Nucleus accumbens (tissue), 56 donors: ENCODE measurements at regions not wholly inside any gene's neighbourhood (a gene's known extent, or its start where the extent isn't known, plus 50 kb on each side); places are given as distances from the start of the nearest gene placed in this dataset.
"Not testable (repeated sequence)": the region's sequence is repeated elsewhere in the genome, so short reads cannot be mapped to it uniquely, and the experiment has no call there.

Source experiments
- DNase-seq, 56 donors: peaks; one replicate each; lab custom pipeline; 2025; lab: John Stamatoyannopoulos, UW

DNA sequence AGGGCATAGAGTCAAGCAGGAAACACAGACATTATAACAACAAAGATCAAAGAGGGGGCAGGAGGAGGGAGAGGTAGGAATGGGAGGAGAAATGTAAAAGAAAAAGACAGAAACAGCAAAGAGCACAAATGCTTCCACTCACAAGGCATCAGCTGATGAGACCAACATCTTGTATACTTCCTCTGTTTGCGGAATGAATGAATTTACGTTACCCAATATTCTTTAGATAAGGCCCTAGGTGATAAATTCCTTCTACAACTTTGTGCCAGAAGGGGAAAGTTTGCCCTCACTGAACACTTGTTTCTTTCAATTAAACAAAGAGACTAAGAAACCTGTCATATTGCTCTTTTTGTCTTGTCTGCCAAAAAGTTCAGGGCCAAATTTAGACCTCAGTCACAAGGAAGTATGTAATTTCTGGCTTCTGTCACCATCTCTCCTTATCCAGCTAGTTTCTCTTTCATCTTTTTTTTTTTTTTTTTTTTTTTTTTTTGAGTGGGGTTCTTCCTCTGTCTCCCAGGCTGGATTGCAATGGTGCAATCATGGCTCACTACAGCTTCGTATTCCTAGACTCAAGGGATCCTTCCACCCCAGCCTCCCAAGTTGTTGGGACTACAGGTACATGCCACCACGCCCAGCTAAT lies 116.4 kb upstream of the NANOS1 start:
- DNase-seq = no peak

DNA sequence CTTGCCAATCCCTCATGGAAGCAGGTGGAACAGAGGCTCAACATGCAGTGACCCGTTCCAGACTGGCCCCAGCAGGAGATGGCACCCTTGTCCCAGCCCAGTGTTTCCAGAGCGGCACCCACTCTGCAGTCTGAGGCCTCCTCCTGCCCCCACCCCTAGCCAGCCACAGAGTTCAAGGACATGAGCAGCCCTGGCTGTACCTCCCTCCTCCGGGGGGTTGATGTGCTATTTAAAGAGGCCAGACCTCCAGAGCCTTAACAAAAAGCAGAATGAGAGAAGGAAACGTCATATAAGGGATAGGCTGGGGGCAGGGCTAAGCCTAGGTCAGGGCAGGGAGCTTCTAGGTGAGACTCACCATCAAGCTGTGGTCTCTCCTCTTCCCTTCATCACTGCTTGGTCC lies 115.7 kb upstream of the NANOS1 start:
- no peak for DNase-seq

DNA sequence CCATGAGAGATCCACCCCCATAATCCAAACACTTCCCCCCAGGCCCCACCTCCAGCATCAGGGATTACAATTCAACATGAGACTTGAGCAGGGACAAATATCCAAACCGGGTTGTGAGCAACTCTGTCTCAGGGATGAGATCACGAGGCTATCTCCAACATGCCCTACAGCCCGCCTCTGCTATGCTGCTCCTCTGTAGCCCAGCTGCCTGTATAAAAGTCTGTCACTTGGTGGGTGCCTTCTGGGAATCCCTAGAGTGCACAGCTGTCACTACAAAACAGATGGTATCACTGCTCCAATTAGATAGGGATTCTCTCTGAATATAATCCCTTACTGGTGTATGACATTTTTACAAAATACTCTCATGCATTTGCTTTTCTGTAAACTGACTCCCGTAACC lies 114.9 kb upstream of the NANOS1 start:
- DNase-seq = no peak

DNA sequence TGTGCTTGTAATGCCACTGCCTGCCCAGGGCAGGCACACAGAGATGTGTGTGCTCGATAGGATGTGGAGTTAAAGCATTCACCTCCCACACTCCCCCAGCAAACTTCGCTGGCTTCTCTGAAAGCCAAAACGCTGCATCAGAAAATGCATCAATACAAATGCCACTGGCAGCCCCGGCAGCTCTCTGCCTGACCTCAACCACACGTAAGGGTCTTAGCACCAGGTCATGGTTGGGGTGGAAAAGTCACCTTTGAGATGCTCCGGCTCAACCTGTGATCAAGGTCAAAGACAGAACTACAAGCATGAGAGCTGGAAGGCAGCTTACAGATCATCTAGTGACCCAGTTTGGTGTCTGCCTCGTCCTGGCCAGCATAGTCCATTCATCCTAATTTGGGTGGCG lies 114.4 kb upstream of the NANOS1 start:
- DNase-seq = no peak

DNA sequence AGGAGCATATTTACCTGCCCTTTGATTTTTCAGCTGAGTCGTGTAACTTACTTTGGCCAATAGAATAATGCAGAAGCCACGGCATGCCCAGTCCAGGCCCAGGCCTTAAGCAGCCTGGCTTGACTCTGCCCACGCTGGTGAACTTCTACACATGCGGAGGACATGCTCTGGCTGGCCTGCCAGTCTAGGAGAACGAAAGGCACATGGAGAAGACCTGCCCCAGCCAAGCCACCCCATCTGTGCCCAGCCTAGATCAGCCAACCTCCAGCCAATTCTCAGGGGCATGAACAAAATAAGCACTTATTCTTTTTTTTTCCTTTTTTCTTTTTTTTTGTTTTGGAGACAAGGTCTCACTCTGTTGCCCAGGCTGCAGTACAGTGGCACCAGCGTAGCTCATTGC lies 112.7 kb upstream of the NANOS1 start:
- DNase-seq = no peak

DNA sequence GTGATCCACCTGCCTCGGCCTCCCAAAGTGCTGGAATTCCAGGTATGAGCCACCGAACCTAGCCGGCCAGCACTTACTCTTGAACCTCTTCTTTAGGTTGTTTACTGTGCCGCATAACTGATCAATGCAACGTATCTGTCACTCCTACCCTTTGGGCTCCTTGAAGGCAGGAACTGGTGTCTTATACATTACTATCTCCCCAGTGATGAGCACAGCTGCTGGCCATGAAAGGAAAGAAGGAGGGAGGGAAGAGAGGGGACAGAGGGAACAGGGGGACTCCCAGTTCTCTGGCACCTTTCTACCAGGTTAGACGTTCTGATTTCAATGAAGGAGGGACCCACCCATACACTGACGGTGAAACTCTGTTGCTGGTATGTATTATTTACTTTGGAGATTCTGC lies 111.8 kb upstream of the NANOS1 start:
- no peak for DNase-seq

DNA sequence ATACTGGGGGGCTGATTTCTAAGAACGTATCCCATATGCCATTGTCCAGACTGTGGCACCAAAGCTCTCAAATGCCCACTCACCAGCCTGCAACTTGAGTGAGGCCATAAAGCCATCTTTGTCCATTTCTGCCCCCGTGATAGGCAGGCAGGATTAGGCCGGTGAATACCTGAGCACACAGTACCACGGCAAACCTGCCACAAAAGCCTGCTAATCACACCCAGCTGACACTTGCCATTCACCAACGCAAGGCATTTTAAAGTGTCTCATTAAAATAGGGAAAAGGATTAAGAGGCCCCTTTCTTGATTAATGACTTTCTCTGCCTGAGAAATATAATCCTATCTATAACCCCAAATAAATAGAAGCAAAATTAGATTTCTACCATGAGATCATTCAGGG lies 111.4 kb upstream of the NANOS1 start:
- no peak for DNase-seq

DNA sequence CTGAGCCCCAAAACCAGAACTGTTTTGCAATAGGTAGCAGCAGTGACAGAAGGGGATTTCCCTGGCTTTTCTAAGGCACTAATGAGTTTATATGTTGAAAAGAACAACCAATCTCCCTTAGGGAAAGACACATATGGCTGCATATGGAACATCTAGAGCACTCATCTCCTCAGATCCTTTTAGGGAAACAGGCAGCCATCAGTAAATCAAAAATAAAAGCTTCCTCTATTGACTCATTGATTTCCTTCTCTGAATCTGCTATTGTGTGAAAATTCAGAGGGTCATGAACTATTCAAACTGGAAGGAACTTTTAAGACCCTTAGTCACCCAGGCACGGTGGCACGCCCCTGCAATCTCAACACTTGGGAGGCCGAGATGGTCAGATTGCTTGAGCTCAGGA lies 110.9 kb upstream of the NANOS1 start:
- DNase-seq = no peak

DNA sequence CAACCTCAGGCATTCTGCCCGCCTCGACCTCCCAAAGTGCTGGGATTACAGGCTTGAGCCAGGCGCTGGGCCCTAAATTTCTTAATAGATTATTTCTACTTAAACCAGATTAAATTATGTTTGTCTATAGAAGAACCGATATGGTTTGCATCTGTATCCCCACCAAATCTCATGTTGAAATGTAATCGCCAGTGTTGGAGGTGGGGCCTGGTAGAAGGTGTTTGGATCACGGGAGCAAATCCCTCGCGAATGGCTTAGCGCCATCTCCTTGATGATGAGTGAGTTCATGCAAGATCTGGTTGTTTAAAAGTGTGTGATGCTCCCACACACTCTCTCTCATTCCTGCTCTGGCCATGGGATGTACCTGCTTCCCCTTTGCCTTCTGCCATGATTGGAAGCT lies 109.3 kb upstream of the NANOS1 start:
- no peak for DNase-seq

DNA sequence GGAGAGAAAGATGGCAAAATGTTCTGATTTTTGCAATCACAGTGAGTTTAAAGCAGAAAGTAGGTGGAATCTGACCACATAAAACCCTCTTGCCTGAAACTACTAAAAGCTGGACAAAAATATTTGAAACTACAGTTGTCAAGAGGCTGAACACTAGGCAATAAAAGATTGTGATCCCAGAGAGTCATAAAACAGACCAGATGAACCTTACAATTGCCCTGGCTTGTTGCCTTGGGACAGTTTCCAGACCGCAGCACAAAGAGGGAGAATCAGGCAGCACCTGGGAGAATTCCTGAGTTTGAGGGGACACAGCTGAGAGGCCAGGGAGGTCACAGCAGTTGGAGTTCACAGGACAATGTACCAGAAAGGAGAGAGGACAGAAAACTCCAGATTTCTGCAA lies 107.3 kb upstream of the NANOS1 start:
- DNase-seq = no peak

DNA sequence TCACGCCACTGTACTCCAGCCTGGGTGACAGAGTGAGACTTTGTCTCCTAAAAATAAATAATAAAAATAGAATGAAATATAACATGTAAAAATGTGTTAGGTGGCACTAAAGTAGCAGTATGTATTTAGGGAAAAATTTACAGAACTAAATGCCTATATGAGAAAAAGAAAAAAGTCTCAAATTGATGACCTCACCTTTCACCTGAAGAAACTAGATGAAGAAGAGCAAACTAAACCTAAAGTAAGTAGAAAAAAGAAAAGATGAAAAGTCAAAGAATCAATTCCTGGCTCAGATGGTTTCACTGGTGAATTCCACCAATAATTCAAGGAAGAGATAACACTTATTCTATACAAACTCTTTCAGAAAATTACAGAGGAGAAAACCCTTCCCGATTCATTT lies 106.5 kb upstream of the NANOS1 start:
- DNase-seq = no peak

DNA sequence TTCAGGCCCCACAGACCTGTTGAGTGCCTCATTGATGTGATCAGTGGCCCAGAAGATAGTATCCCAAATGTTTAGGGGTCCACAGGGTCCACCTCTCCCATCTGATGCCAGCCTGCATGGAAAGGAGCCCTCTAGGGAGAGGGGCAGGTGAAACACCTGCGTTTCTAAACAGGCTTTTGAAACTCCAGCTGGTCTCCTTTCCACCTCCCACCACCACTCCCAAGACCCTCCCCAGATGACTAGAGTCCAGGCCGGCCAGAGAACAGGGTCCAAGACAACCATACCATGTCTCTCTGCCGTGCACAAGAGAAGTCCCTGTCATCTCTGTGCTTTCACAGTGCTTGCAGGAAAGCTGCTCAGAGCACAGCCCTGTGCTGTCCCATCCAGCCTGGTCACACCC lies 105.0 kb upstream of the NANOS1 start:
- DNase-seq = no peak

DNA sequence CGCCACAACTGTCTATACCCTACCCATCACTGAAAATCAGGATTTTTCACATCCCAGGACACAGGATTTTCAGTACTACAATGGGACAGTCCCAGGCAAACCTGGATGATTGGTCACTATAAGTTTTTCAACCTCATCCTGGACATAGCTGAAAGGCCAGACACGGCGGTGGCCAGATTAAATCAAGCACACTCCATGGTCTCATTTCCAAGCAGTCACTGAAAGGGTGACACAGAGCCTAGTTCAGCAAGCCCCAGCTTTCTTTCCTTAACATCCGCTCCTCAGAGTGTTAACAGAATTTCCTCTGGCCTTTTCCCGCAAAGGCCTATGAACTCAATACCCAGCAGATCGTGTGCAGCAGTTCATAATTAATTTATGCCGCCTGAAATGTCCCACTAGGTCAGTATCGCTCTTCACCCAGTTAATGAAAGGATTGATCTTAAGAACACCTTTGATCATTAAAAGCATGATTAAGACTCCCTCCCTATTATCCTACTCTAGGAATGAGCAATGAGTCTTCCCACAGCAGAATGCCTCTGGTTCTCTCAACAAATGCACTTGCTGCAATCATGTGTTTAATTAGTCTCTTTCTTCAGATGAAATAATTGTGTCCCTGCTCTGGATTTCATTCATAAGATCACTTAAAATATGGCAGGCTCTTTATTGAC lies 104.0 kb upstream of the NANOS1 start:
- DNase-seq = no peak

DNA sequence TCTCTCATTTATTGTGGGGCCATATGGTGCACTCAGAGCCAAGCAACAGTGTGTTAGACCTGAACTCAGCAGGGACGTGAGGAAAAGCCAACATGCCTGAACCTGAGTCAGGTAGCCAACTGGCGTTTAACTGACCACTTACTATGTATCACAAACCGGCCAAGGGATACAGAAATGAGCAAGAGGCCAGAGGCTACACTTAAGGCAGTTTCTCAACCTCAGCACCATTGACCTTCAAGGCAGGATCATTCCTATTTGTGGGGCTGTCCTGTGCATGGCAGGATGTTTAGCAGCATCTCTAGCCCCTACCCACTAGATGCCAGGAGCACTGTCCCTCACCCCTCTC lies 103.5 kb upstream of the NANOS1 start:
- no peak for DNase-seq

DNA sequence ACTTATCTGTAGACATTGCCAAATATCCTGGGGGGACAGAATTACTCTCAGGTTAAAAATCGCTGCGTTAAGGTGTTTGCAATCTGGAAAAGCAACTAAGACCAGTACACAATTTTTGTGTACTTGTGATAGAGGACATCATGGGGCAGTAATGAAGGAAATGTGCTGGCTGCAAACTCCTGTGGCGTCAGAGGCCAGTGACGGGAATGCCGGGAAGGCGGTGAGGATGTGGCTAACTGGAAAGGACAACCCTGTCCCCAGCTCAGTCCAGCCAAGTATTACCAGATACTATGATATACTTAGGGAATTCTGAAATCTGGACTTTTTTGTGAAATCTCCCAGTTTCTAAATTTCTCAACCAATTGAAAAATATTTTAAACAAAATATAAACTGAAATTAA lies 103.1 kb upstream of the NANOS1 start:
- DNase-seq = no peak

DNA sequence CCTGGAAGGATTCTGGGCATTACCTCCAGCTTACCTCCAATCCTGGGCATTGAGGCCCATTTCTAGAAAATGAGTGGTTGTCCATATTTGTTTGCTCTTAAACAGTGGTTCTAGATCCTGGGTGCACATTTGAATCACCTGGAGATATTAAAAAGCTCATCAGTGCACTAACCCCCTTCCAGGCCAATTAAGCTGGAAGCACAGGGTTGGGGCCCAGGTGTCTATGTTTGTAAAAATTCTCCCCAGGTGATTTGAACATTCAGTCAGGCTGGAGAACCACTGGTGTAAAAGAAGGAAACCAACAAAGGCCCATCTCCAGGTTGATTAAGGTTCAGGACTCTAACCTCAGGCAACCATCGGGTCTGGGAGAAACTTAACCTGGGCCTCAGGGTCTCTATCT lies 102.6 kb upstream of the NANOS1 start:
- DNase-seq = no peak

DNA sequence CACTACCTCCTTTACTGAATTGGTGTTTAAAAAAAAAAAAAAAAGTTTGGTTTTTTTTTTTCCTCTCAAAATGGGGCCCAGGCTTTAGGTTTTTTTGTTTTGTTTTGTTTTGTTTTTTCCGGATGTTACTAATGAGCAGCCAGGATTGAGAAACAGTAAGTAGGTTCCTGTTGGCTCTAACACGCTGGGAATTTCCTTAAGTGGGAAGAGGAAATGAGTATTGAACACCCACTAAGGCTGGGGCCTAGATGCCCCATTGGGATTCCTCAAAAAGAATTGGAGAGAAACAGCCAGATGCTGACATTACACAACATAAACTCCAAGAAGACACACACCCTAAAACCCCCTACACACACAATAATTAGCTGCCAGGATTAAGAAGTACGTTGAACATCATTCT lies 102.2 kb upstream of the NANOS1 start:
- no peak for DNase-seq

DNA sequence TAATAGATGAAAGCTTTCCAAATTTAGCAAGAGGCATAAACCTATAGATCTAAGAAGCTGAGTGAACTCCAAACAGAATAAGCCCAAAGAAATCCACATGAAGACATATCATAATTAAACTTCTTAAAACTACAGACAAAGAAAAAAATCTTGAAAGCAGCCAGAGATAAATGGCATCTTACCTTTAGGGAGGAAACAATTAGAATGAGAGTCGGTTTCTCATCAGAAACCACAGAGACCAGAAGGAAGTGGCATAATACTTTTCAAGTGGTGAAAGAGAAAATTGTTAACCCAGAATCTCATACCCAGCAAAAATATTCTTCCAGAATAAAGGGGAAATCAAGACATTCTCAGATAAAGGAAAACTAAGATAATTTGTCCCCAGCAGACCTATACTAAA lies 98.9 kb upstream of the NANOS1 start:
- no peak for DNase-seq

DNA sequence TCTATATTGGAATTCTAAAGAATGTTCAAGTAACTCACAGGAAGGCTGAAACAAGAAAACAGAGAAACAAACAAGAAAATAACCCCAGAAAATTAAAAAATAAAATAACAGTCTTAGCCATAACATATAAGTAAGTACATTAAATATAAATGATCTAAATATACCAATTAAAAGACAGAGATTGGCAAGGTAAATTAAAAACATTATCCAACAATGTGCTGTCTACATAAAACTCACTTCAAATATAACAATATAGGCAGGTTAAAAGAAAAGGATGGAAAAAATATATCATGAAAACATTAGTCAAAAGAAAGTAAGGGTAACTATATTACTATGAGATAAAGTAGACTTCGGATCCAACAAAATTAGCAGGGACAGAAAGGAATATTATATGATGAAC lies 98.1 kb upstream of the NANOS1 start:
- no peak for DNase-seq

DNA sequence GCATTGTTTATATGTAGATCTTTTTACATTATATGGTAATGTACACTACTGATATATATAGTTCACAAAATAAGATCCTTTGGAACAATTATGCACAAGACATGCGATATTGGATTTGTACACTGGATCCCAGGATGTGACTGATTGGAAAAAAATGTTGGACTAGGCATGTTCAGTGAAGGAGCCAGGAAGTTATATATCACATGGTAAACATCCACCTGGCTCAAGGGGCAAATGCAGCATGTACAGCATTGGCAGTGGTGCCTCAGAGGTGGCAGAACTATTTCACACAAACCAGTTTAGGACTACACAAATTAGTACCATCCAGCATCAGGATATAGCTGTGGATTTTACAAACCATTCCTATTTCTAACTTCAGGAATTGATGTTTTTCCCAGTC lies 97.4 kb upstream of the NANOS1 start:
- not testable (repeated sequence) for DNase-seq

DNA sequence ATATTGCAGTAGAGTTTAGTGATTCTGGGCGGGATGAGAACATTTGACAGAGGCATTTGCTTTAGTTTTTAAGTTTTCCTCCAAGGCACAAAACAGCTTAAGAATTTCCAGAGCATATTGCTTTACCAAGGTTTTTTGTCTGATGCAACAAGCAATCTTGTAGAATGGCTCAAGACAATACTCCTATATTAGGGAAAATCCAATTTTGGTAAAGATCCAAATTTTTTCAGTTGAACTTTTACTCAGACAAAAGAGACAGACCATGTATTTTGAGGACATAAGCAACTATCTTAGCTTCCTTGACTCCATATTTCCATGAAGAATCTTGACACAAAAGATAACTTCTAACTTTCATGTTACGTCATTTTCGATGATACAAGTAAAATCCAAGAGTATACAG lies 92.3 kb upstream of the NANOS1 start:
- DNase-seq = no peak

DNA sequence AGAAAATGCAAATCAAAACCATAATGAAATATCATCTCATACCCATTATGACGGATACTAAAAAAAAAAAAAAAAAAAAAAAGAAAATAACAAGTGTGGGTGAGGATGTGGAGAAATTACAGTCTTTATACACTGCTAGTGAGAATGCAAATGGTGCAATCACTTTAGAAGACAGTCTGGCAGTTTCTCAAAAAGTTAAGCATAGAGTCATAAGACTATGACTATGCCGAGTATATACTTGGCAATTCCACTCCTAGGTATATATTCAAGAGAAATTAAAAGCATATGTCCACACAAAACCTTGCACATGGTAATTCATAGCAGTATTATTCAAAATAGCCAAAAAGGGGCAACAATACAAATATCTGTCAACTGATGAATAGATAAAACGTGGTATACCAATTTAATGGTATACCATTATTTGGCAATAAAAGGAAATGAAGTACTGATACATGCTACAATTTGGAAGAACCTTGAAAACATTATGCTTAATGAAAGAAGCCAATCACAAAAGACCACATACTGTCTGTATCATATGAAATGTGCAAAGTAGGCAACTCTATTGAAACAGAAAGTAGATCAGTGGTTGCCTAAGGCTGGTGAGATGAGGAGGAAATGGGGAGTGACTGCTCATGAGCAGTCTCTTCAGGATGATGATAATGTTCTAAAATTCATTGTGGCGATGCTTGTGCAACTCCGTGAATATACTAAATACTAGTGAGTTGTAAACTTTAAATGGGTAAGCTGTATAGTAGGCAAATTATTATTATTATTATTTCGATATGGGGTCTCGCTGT lies 90.1 kb upstream of the NANOS1 start:
- DNase-seq = no peak
